Lower leg skin (tissue), 3 donors: ENCODE measurements at regions not wholly inside any gene's neighbourhood (a gene's known extent, or its start where the extent isn't known, plus 50 kb on each side); places are given as distances from the start of the nearest gene placed in this dataset.

Experiments used
- CTCF ChIP-seq, 3 donors: fragments of 450-650 bp; IDR thresholded peaks; one replicate each; pipeline ENCODE4 v1.5.1; 2016; ENCODE audit warnings: antibody characterized with exemption in 3 of 3, mild to moderate bottlenecking in 3 of 3, moderate library complexity in 2 of 3
- POLR2A ChIP-seq, 2 donors: fragments of 450-650 bp; IDR thresholded peaks; one replicate each; pipeline ENCODE4 v1.6.1; 2016 to 2017; ENCODE audit warnings: antibody characterized with exemption in 2 of 2, mild to moderate bottlenecking in 1 of 2, moderate library complexity in 1 of 2

GRCh38 chr17:13702266-13702665 is 100.5 kb upstream of the HS3ST3A1 start:
- TF ChIP-seq CTCF (IDR thresholded peaks at IDR 0.05) (no peak), POLR2A (IDR thresholded peaks at IDR 0.05) (no peak)
